H1 (cell line): ENCODE measurements at regions not wholly inside any gene's neighbourhood (a gene's known extent, or its start where the extent isn't known, plus 50 kb on each side); places are given as distances from the start of the nearest gene placed in this dataset.

ENCODE experiments used
- CTCF ChIA-PET: fragments of 300-600 bp; sonication (Branson Sonifier 250); formaldehyde crosslinking; loops from one replicate; lab custom pipeline; 2021; ENCODE audit not compliant: partially characterized antibody; lab: Charles Lee
- POLR2A ChIA-PET: fragments of 300-600 bp; sonication (Branson Sonifier 250); formaldehyde crosslinking; loops from one replicate; lab custom pipeline; 2021; ENCODE audit warnings: inconsistent platforms; ENCODE audit not compliant: partially characterized antibody; lab: Charles Lee
- DNase-seq, 2 experiments: peaks; one replicate each; pipeline versions ENCODE4 v3.0.0 to v3.0.0-alpha.2; 2010 to 2022; ENCODE audit warnings: low spot score in 2 of 2, low read depth in 1 of 2, mixed read lengths in 1 of 2
- FAIRE-seq: peaks from 2 replicates; lab custom pipeline; 2011; peaks lifted over from hg19 to GRCh38; lab: Jason Lieb, UNC
- H2AFZ ChIP-seq: 2 replicates; pipeline ENCODE4 v1.8.1; 2012; ENCODE audit warnings: low read length, inconsistent platforms
- H2AK5ac ChIP-seq: 2 replicates; pipeline ENCODE4 v1.6.1; 2013; ENCODE audit warnings: low read depth, low read length
- H2BK120ac ChIP-seq: replicated peaks from 2 replicates; pipeline ENCODE3; 2013; ENCODE audit warnings: low read depth, low read length, inconsistent platforms
- H2BK12ac ChIP-seq: 2 replicates; pipeline ENCODE4 v1.6.1; 2013; ENCODE audit warnings: low read depth, low read length
- H2BK15ac ChIP-seq: 2 replicates; pipeline ENCODE4 v1.6.1; 2013; ENCODE audit warnings: low read length
- H2BK20ac ChIP-seq: 2 replicates; pipeline ENCODE4 v1.6.1; 2013; ENCODE audit warnings: low read length
- H2BK5ac ChIP-seq: 2 replicates; pipeline ENCODE4 v1.6.1; 2013; ENCODE audit warnings: low read depth, low read length
- H3K14ac ChIP-seq: 2 replicates; pipeline ENCODE4 v1.6.1; 2013; ENCODE audit warnings: inconsistent platforms; ENCODE audit not compliant: insufficient read length
- H3K18ac ChIP-seq: 2 replicates; pipeline ENCODE4 v1.6.1; 2013; ENCODE audit warnings: low read length; ENCODE audit errors: extremely low read depth
- H3K23ac ChIP-seq: 2 replicates; pipeline ENCODE4 v1.6.1; 2013; ENCODE audit warnings: inconsistent platforms; ENCODE audit not compliant: insufficient read length
- H3K23me2 ChIP-seq: 2 replicates; pipeline ENCODE4 v1.6.1; 2013; ENCODE audit warnings: low read depth, low read length
- H3K27ac ChIP-seq: 2 replicates; pipeline ENCODE4 v1.6.1; 2011; ENCODE audit warnings: low read depth, low read length, inconsistent platforms
- H3K27me3 ChIP-seq, 4 experiments: replicated peaks in 1 of 4; 1 replicate in 1 of 4; 2 replicates in 3 of 4; pipeline versions ENCODE4 v1.6.1 to v1.8.1; 2011 to 2013; ENCODE audit warnings: low read length in 3 of 4, mild to moderate bottlenecking in 3 of 4, inconsistent platforms in 2 of 4, mixed read lengths in 2 of 4, moderate library complexity in 1 of 4; ENCODE audit not compliant: control insufficient read depth in 3 of 4, insufficient read depth in 3 of 4; ENCODE audit errors: extremely low read depth in 1 of 4
- H3K36me3 ChIP-seq, 4 experiments: 2 replicates each; pipeline versions ENCODE4 v1.6.1 to v1.8.1; 2011 to 2013; ENCODE audit warnings: mild to moderate bottlenecking in 4 of 4, low read length in 3 of 4, moderate library complexity in 2 of 4, control low read depth in 1 of 4, inconsistent platforms in 1 of 4; ENCODE audit not compliant: insufficient read depth in 4 of 4, control insufficient read depth in 2 of 4
- H3K4ac ChIP-seq: replicated peaks from 2 replicates; pipeline ENCODE3; 2013; ENCODE audit warnings: low read length, low read depth, mixed read lengths, inconsistent platforms; ENCODE audit not compliant: insufficient read length
- H3K4me1 ChIP-seq, 4 experiments: replicated peaks in 1 of 4; 1 replicate in 1 of 4; 2 replicates in 3 of 4; pipeline versions ENCODE4 v1.6.1 to v1.8.1; 2011 to 2013; ENCODE audit warnings: low read length in 3 of 4, inconsistent platforms in 2 of 4, mixed read lengths in 1 of 4; ENCODE audit not compliant: insufficient read depth in 4 of 4, control insufficient read depth in 3 of 4
- H3K4me2 ChIP-seq, 2 experiments: 2 replicates each; pipeline versions ENCODE4 v1.6.1 to v1.8.1; 2011 to 2013; ENCODE audit warnings: low read depth in 2 of 2, low read length in 2 of 2, control low read depth in 1 of 2, inconsistent platforms in 1 of 2, mild to moderate bottlenecking in 1 of 2; ENCODE audit not compliant: insufficient read depth in 1 of 2
- H3K4me3 ChIP-seq, 4 experiments: fragments of 200-600, 300-600 bp in 1 of 4; sonication (generic), shearing (Covaris generic), sonication (Bioruptor Twin) in 1 of 4; 2 replicates each; pipeline versions ENCODE4 v1.5.1 to v1.8.1; 2011 to 2016; ENCODE audit warnings: low read length in 4 of 4, low read depth in 3 of 4, control low read depth in 2 of 4, inconsistent platforms in 2 of 4, mild to moderate bottlenecking in 2 of 4, mixed read lengths in 1 of 4, moderate library complexity in 1 of 4; ENCODE audit not compliant: insufficient read depth in 2 of 4; ENCODE audit errors: extremely low read depth in 1 of 4
- H3K56ac ChIP-seq: replicated peaks from 2 replicates; pipeline ENCODE3; 2013; ENCODE audit warnings: low read depth, mild to moderate bottlenecking, mixed read lengths, low read length, inconsistent platforms; ENCODE audit not compliant: insufficient read length
- H3K79me1 ChIP-seq: 2 replicates; pipeline ENCODE4 v1.6.1; 2013; ENCODE audit warnings: low read depth, low read length, control low read depth
- H3K79me2 ChIP-seq, 2 experiments: 2 replicates each; pipeline versions ENCODE4 v1.6.1 to v1.8.1; 2012 to 2013; ENCODE audit warnings: low read length in 2 of 2, mild to moderate bottlenecking in 2 of 2, inconsistent platforms in 1 of 2; ENCODE audit not compliant: insufficient read depth in 2 of 2, control insufficient read depth in 1 of 2
- H3K9ac ChIP-seq, 4 experiments: replicated peaks in 1 of 4; 1 replicate in 1 of 4; 2 replicates in 3 of 4; pipeline versions ENCODE4 v1.6.1 to v1.8.1; 2011 to 2013; ENCODE audit warnings: low read depth in 3 of 4, low read length in 3 of 4, control low read depth in 2 of 4, mild to moderate bottlenecking in 2 of 4, moderate library complexity in 2 of 4, inconsistent platforms in 1 of 4; ENCODE audit errors: extremely low read depth in 1 of 4
- H3K9me3 ChIP-seq, 2 experiments: 2 replicates each; pipeline versions ENCODE4 v1.6.1 to v1.8.1; 2012 to 2013; ENCODE audit warnings: mild to moderate bottlenecking in 2 of 2, moderate library complexity in 2 of 2, control low read depth in 1 of 2, inconsistent platforms in 1 of 2, low read depth in 1 of 2, low read length in 1 of 2, mixed read lengths in 1 of 2; ENCODE audit not compliant: insufficient read depth in 2 of 2
- H4K20me1 ChIP-seq, 2 experiments: replicated peaks in 1 of 2; 2 replicates each; pipeline versions ENCODE3 to v1.8.1; 2011 to 2013; ENCODE audit warnings: inconsistent platforms in 2 of 2, low read length in 2 of 2, mild to moderate bottlenecking in 1 of 2; ENCODE audit not compliant: insufficient read depth in 2 of 2, control insufficient read depth in 1 of 2
- H4K5ac ChIP-seq: 2 replicates; pipeline ENCODE4 v1.6.1; 2013; ENCODE audit warnings: low read length, low read depth, mixed read lengths, inconsistent platforms; ENCODE audit not compliant: insufficient read length
- H4K8ac ChIP-seq: 2 replicates; pipeline ENCODE4 v1.8.0; 2013; ENCODE audit warnings: mild to moderate bottlenecking, moderate library complexity, low read length, inconsistent platforms; ENCODE audit not compliant: insufficient read depth; ENCODE audit errors: extremely low read depth
- H4K91ac ChIP-seq: replicated peaks from 2 replicates; pipeline ENCODE3; 2013; ENCODE audit warnings: low read length, mixed read lengths, inconsistent platforms; ENCODE audit not compliant: insufficient read length
- JUN ChIP-seq: IDR thresholded peaks from 2 replicates; pipeline ENCODE4 v1.6.1; 2011; ENCODE audit warnings: low read depth, mild to moderate bottlenecking, improper control_type of control experiment, low read length
- RAD21 ChIP-seq, 2 experiments: IDR thresholded peaks in 1 of 2; conservative IDR thresholded peaks in 1 of 2; 2 replicates each; pipeline ENCODE4 v1.6.1; 2011; ENCODE audit warnings: low read depth in 2 of 2, low read length in 2 of 2, improper control_type of control experiment in 1 of 2, inconsistent platforms in 1 of 2, mild to moderate bottlenecking in 1 of 2, moderate library complexity in 1 of 2
- WGBS, 2 experiments: shearing (Covaris generic) in 1 of 2; methylation state at CpG; one replicate each; pipeline versions ENCODE4 v1.1.6 to v1.1.7; 2013 to 2015; ENCODE audit warnings: low lambda C conversion rate in 2 of 2, mixed read lengths in 2 of 2, inconsistent platforms in 1 of 2, low coverage in 1 of 2, missing lambda C conversion rate in 1 of 2; ENCODE audit not compliant: insufficient replicate concordance in 2 of 2, insufficient coverage in 1 of 2, insufficient read length in 1 of 2; ENCODE audit errors: extremely low coverage in 1 of 2, missing lambda C conversion rate in 1 of 2; 5-methylcytosine and 5-hydroxymethylcytosine counted together

- no peaks in the 10 kb centered on the region for H3K4me1 ChIP-seq
- WGBS, 2 experiments: 97% methylated on average over 7 of the region's 7 CpGs; no CpG with 5 or more reads in 1 of the 2 experiments
- no peak overlapping the region for H3K4me3 ChIP-seq
- no peak overlapping the region for H2BK15ac ChIP-seq
- H4K8ac ChIP-seq: no peak overlapping the region
- DNase-seq (no peak), FAIRE-seq (no peak)
- TF ChIP-seq JUN (no peak), RAD21 (IDR thresholded peaks at IDR 0.05 in 1 of 2, conservative IDR thresholded peaks at IDR 0.05 in 1 of 2; ENCODE audit: low read depth in 2 of 2, low read length in 2 of 2) (no peak)
- ChIA-PET CTCF (interaction anchor here (0.7 kb wide), 1 partner anchor 428 kb away, joined by 3 read pairs; no protein-coding TSS in a partner anchor), POLR2A (no interaction called here)
- no peak overlapping the region for H2AK5ac ChIP-seq
- H3K9me3 ChIP-seq: no peaks in the 10 kb centered on the region
- H3K9ac ChIP-seq: no peak overlapping the region
- H3K23me2 ChIP-seq: no peaks in the 10 kb centered on the region
- no peak overlapping the region for H3K27ac ChIP-seq
- no peak overlapping the region for H2BK12ac ChIP-seq
- no peaks in the 10 kb centered on the region for H3K79me1 ChIP-seq
- no peak overlapping the region for H3K4me2 ChIP-seq
- H3K56ac ChIP-seq: no peak overlapping the region
- no peak overlapping the region for H2BK20ac ChIP-seq
- H3K36me3 ChIP-seq: no peaks in the 10 kb centered on the region
- no peak overlapping the region for H3K23ac ChIP-seq
- no peak overlapping the region for H2BK5ac ChIP-seq
- no peak overlapping the region for H4K5ac ChIP-seq
- no peak overlapping the region for H3K18ac ChIP-seq
- no peaks in the 10 kb centered on the region for H4K20me1 ChIP-seq
- H3K27me3 ChIP-seq: no peaks in the 10 kb centered on the region
- H4K91ac ChIP-seq: no peak overlapping the region
- H2AFZ ChIP-seq: no peak overlapping the region
- no peak overlapping the region for H2BK120ac ChIP-seq
- H3K79me2 ChIP-seq: no peaks in the 10 kb centered on the region
- H3K14ac ChIP-seq: no peak overlapping the region
- no peak overlapping the region for H3K4ac ChIP-seq
Measured at GRCh38 chr17:12478311-12478710, 187.4 kb upstream of the MYOCD start.
